HG02798 (cell line): ENCODE measurements at regions not wholly inside any gene's neighbourhood (a gene's known extent, or its start where the extent isn't known, plus 50 kb on each side); places are given as distances from the start of the nearest gene placed in this dataset.
"Not testable (repeated sequence)": the region's sequence is repeated elsewhere in the genome, so short reads cannot be mapped to it uniquely, and the experiment has no call there.

ENCODE experiments used
- ATAC-seq: cut with Tn5 transposase; IDR thresholded peaks from one replicate; pipeline ENCODE4 v1.9.1; 2021; ENCODE audit warnings: mild to moderate bottlenecking; ENCODE audit not compliant: unreplicated experiment, poor library complexity

- ATAC-seq, result no peak
Measured at GRCh38 chr4:3911252-3911856, 145.2 kb downstream of the ADRA2C start.

- ATAC-seq, result not testable (repeated sequence)
Measured at GRCh38 chr4:3914511-3914910, 148.3 kb downstream of the ADRA2C start.

GRCh38 chr4:3919509-3919908 lies 153.3 kb downstream of the ADRA2C start:
- ATAC-seq, result not testable (repeated sequence)

GRCh38 chr4:3921902-3922301 lies 155.7 kb downstream of the ADRA2C start:
- not testable (repeated sequence) for ATAC-seq

- not testable (repeated sequence) for ATAC-seq
Measured at GRCh38 chr4:3925841-3926240, 159.7 kb downstream of the ADRA2C start.

- ATAC-seq, result not testable (repeated sequence)
Measured at GRCh38 chr4:3926271-3926670, 160.1 kb downstream of the ADRA2C start.

GRCh38 chr4:3926969-3927755 lies 161.0 kb downstream of the ADRA2C start:
- ATAC-seq, result not testable (repeated sequence)

- not testable (repeated sequence) for ATAC-seq
Measured at GRCh38 chr4:3929431-3929830, 163.2 kb downstream of the ADRA2C start.

GRCh38 chr4:3932734-3933133 lies 166.5 kb downstream of the ADRA2C start:
- not testable (repeated sequence) for ATAC-seq

- ATAC-seq, result not testable (repeated sequence)
Measured at GRCh38 chr4:3935406-3935805, 169.2 kb downstream of the ADRA2C start.

- ATAC-seq, result no peak
Measured at GRCh38 chr4:3936184-3936583, 170.0 kb downstream of the ADRA2C start.

GRCh38 chr4:3937849-3938562 lies 171.8 kb downstream of the ADRA2C start:
- ATAC-seq, result not testable (repeated sequence)

- not testable (repeated sequence) for ATAC-seq
Measured at GRCh38 chr4:3938676-3939075, 172.5 kb downstream of the ADRA2C start.

- ATAC-seq, result not testable (repeated sequence)
Measured at GRCh38 chr4:3939954-3940591, 173.9 kb downstream of the ADRA2C start.

GRCh38 chr4:3941735-3942522 lies 175.7 kb downstream of the ADRA2C start:
- ATAC-seq, result not testable (repeated sequence)

- not testable (repeated sequence) for ATAC-seq
Measured at GRCh38 chr4:3942569-3942971, 176.4 kb downstream of the ADRA2C start.

- not testable (repeated sequence) for ATAC-seq
Measured at GRCh38 chr4:3943051-3943450, 176.9 kb downstream of the ADRA2C start.

- ATAC-seq, result no peak
Measured at GRCh38 chr4:3945511-3946290, 179.5 kb downstream of the ADRA2C start.

GRCh38 chr4:3946553-3946952 lies 180.4 kb downstream of the ADRA2C start:
- ATAC-seq, result not testable (repeated sequence)
